SK-N-SH (cell line): ENCODE measurements at regions not wholly inside any gene's neighbourhood (a gene's known extent, or its start where the extent isn't known, plus 50 kb on each side); places are given as distances from the start of the nearest gene placed in this dataset.

Experiments used
- CTCF ChIA-PET: fragments of 300-600, 350-600 bp; formaldehyde crosslinking; extraction: SDS; loops from one replicate; lab custom pipeline; 2021; lab: Yijun Ruan, JAX
- POLR2A ChIA-PET: fragments of 350-600 bp; sonication (Branson Sonifier 250); formaldehyde crosslinking; extraction: SDS; loops from one replicate; lab custom pipeline; 2020; ENCODE audit warnings: antibody characterized with exemption, inconsistent platforms; lab: Yijun Ruan, JAX
- DNase-seq: peaks from one replicate; pipeline ENCODE4 v3.0.0; 2012
- H2AFZ ChIP-seq: fragments of 200-600 bp; sonication (generic); 2 replicates; pipeline ENCODE4 v1.8.1; 2016; ENCODE audit warnings: antibody characterized with exemption, mild to moderate bottlenecking, low read depth
- H3F3A ChIP-seq: fragments of 200-600 bp; sonication (generic); replicated peaks from 2 replicates; pipeline ENCODE3; 2016; ENCODE audit warnings: antibody characterized with exemption, mild to moderate bottlenecking; ENCODE audit not compliant: insufficient read depth
- H3K27ac ChIP-seq, 2 experiments: fragments of 200-500 bp in 1 of 2; fragments of 200-600 bp in 1 of 2; sonication (Bioruptor generic) in 1 of 2; sonication (generic), shearing (Covaris generic) in 1 of 2; 2 replicates each; pipeline versions ENCODE4 v1.5.1 to v1.6.1; 2014 to 2016; ENCODE audit warnings: low read depth in 2 of 2, inconsistent platforms in 1 of 2, low read length in 1 of 2, mild to moderate bottlenecking in 1 of 2, mixed read lengths in 1 of 2
- H3K27me3 ChIP-seq: fragments of 200-600 bp; sonication (generic), shearing (Covaris generic); 2 replicates; pipeline ENCODE4 v1.6.1; 2016; ENCODE audit warnings: mixed run types; ENCODE audit not compliant: insufficient read depth
- H3K36me3 ChIP-seq, 2 experiments: fragments of 200-500 bp in 1 of 2; fragments of 200-600 bp in 1 of 2; sonication (Bioruptor generic) in 1 of 2; sonication (generic) in 1 of 2; replicated peaks in 1 of 2; 2 replicates each; pipeline versions ENCODE3 to v1.5.1; 2014 to 2016; ENCODE audit warnings: low read length in 1 of 2, mild to moderate bottlenecking in 1 of 2; ENCODE audit not compliant: insufficient read depth in 2 of 2, control insufficient read depth in 1 of 2
- H3K4me1 ChIP-seq, 2 experiments: fragments of 200-500 bp in 1 of 2; fragments of 200-600 bp in 1 of 2; sonication (Bioruptor generic) in 1 of 2; sonication (generic), shearing (Covaris generic) in 1 of 2; 2 replicates each; pipeline versions ENCODE4 v1.5.1 to v1.6.1; 2014 to 2016; ENCODE audit warnings: low read depth in 1 of 2, low read length in 1 of 2, mixed run types in 1 of 2; ENCODE audit not compliant: insufficient read depth in 2 of 2, control insufficient read depth in 1 of 2
- H3K4me2 ChIP-seq: fragments of 200-600 bp; sonication (generic), shearing (Covaris generic); 2 replicates; pipeline ENCODE4 v1.6.1; 2017; ENCODE audit warnings: mixed run types
- H3K4me3 ChIP-seq, 2 experiments: fragments of 200-500 bp in 1 of 2; fragments of 200-600 bp in 1 of 2; sonication (Bioruptor generic) in 1 of 2; sonication (generic), shearing (Covaris generic) in 1 of 2; 2 replicates each; pipeline versions ENCODE4 v1.5.1 to v1.8.1; 2014 to 2016; ENCODE audit warnings: low read depth in 2 of 2, inconsistent platforms in 1 of 2, low read length in 1 of 2, mild to moderate bottlenecking in 1 of 2, mixed read lengths in 1 of 2, moderate library complexity in 1 of 2
- H3K79me2 ChIP-seq: fragments of 200-600 bp; sonication (generic); 2 replicates; pipeline ENCODE4 v1.8.1; 2017; ENCODE audit warnings: mild to moderate bottlenecking; ENCODE audit not compliant: insufficient read depth
- H3K9ac ChIP-seq: fragments of 200-600 bp; sonication (generic); 2 replicates; pipeline ENCODE4 v1.6.1; 2017; ENCODE audit warnings: mixed run types
- H3K9me2 ChIP-seq: fragments of 200-600 bp; sonication (generic); 2 replicates; pipeline ENCODE4 v1.6.1; 2017; ENCODE audit warnings: mixed run types
- H3K9me3 ChIP-seq: fragments of 200-600 bp; sonication (generic); 2 replicates; pipeline ENCODE4 v1.6.1; 2017; ENCODE audit warnings: mixed run types, mild to moderate bottlenecking, moderate library complexity
- H4K20me1 ChIP-seq: fragments of 200-600 bp; sonication (generic); 2 replicates; pipeline ENCODE4 v1.6.1; 2017; ENCODE audit warnings: mild to moderate bottlenecking, mixed run types; ENCODE audit not compliant: insufficient read depth
- ELF1 ChIP-seq: IDR thresholded peaks from 2 replicates; pipeline ENCODE4 v1.4.0; 2012
- EP300 ChIP-seq, 2 experiments: IDR thresholded peaks; 2 replicates each; pipeline versions ENCODE4 v1.4.0 to v1.6.1; 2012; ENCODE audit warnings: borderline replicate concordance in 1 of 2, low read depth in 1 of 2, low read length in 1 of 2
- FOSL2 ChIP-seq: IDR thresholded peaks from 2 replicates; pipeline ENCODE4 v1.4.0; 2012; ENCODE audit warnings: low read depth, mild to moderate bottlenecking, moderate library complexity, borderline replicate concordance
- FOXJ3 ChIP-seq: sonication (generic); formaldehyde crosslinking; IDR thresholded peaks from 2 replicates; pipeline ENCODE4 v1.5.1; 2020; ENCODE audit warnings: mild to moderate bottlenecking, missing genetic modification reagents
- FOXM1 ChIP-seq: IDR thresholded peaks from 2 replicates; pipeline ENCODE4 v1.4.0; 2012; ENCODE audit warnings: low read depth, mild to moderate bottlenecking
- IRF3 ChIP-seq: fragments of 150-350 bp; IDR thresholded peaks from 2 replicates; pipeline ENCODE4 v1.6.1; 2016; ENCODE audit warnings: mild to moderate bottlenecking, low read depth, low read length
- JUND ChIP-seq: IDR thresholded peaks from 2 replicates; pipeline ENCODE4 v1.4.0; 2012
- MEF2A ChIP-seq: IDR thresholded peaks from 2 replicates; pipeline ENCODE4 v1.4.0; 2012; ENCODE audit warnings: low read depth, borderline replicate concordance
- MXI1 ChIP-seq: IDR thresholded peaks from 2 replicates; pipeline ENCODE4 v1.6.1; 2012; ENCODE audit warnings: mild to moderate bottlenecking, low read depth, low read length, improper control_type of control experiment
- NFIC ChIP-seq: IDR thresholded peaks from 2 replicates; pipeline ENCODE4 v1.4.0; 2012; ENCODE audit warnings: borderline replicate concordance
- NRF1 ChIP-seq: IDR thresholded peaks from 2 replicates; pipeline ENCODE4 v1.6.1; 2012; ENCODE audit warnings: low read depth, mild to moderate bottlenecking, low read length
- RCOR1 ChIP-seq: fragments of 150-350 bp; IDR thresholded peaks from 2 replicates; pipeline ENCODE4 v1.6.1; 2017; ENCODE audit warnings: antibody characterized with exemption, low read length
- REST ChIP-seq: IDR thresholded peaks from 2 replicates; pipeline ENCODE4 v1.6.1; 2012; ENCODE audit warnings: mild to moderate bottlenecking, low read depth, low read length, moderate library complexity
- RFX5 ChIP-seq: IDR thresholded peaks from 2 replicates; pipeline ENCODE4 v1.6.1; 2012; ENCODE audit warnings: mild to moderate bottlenecking, improper control_type of control experiment, low read length
- SIN3A ChIP-seq: IDR thresholded peaks from 2 replicates; pipeline ENCODE4 v1.6.1; 2012; ENCODE audit warnings: low read depth, mild to moderate bottlenecking, low read length, moderate library complexity, borderline replicate concordance
- TCF12 ChIP-seq: IDR thresholded peaks from 2 replicates; pipeline ENCODE4 v1.4.0; 2012
- TEAD4 ChIP-seq: IDR thresholded peaks from 2 replicates; pipeline ENCODE4 v1.4.0; 2012; ENCODE audit warnings: mild to moderate bottlenecking, borderline replicate concordance; ENCODE audit not compliant: insufficient read depth
- WGBS: methylation state at CpG from one replicate; pipeline ENCODE4 v1.1.6; 2017; ENCODE audit warnings: low lambda C conversion rate; 5-methylcytosine and 5-hydroxymethylcytosine counted together
- TF ChIP-seq, protein P1 (sequence below): fragments of 200-600 bp; sonication (generic); IDR thresholded peaks from 2 replicates; pipeline ENCODE4 v1.6.1; 2017; ENCODE audit warnings: antibody characterized with exemption, mild to moderate bottlenecking, moderate library complexity
- TF ChIP-seq, protein P2 (sequence below): IDR thresholded peaks from 2 replicates; pipeline ENCODE4; 2012

DNA sequence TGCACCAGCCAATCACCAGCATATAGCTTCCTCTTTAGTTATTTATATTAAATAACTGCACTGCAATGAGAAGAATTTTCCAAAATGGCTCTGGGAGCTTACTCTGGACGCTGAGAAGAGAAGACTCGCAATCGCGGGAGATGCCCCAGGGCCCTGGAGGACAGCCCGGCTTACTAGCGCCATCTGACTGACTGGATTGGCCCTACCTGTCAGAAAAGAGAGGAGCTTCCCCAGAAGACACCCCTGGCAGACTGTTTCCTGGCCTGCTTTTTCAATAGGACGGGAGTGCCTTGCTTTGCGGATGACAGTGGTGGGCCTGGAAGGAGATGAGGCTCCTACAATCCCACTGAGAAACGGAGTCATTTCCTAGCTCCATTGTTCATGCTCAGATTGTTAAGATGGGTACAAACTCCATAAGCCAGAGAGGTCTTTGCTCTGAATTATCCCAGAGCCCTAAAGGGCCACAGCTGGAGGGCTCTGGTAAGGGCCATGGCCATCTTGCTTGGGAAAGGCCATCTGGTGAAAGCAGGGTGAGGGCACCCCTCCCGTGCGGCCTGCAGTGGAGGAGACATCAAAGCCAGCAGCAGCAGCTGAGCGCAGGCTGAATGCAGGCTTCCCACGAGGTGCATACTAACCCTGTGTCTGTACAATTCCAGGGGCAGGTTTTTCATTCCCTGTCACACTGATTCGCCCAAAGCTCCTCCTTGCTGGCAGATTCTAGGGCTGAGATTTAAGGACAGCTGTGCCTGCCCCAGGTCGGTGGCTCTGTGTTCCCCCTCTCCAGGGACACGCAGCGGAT is 92.1 kb downstream of the GALR1 start:
- no peak overlapping the region for H3K9ac ChIP-seq
- no peaks in the 10 kb centered on the region for H4K20me1 ChIP-seq
- H3K27ac ChIP-seq, result no peak overlapping the region
- H3K9me2 ChIP-seq, result no peaks in the 10 kb centered on the region
- no peaks in the 10 kb centered on the region for H3K9me3 ChIP-seq
- CTCF ChIA-PET, result interaction anchor here (0.6 kb wide), 1 partner anchor 69 kb away, joined by 4 read pairs; no protein-coding TSS in a partner anchor
- no peak for DNase-seq
- peaks cover 0 to 2% of the 10 kb centered on the region in 2 experiments; a peak in 1 of 4 replicates for H3K4me1 ChIP-seq
- 48% methylated on average over 17 of the region's 17 CpGs for WGBS
- no peak overlapping the region for H3K4me3 ChIP-seq
- H3K36me3 ChIP-seq, result no peaks in the 10 kb centered on the region
- H3K27me3 ChIP-seq, result no peaks in the 10 kb centered on the region
- POLR2A ChIA-PET, result no interaction called here
- H2AFZ ChIP-seq, result no peak overlapping the region
- H3F3A ChIP-seq, result no peaks in the 10 kb centered on the region
- H3K79me2 ChIP-seq, result no peaks in the 10 kb centered on the region
- H3K4me2 ChIP-seq, result no peak overlapping the region
- TF ChIP-seq RFX5 (no peak), MXI1 (no peak), EP300 (IDR thresholded peaks at IDR 0.05; ENCODE audit: borderline replicate concordance in 1 of 2, low read depth in 1 of 2, low read length in 1 of 2) (no peak), FOSL2 (no peak), JUND (no peak), FOXJ3 (CRISPR knock-in tag) (no peak), NFIC (no peak), SIN3A (no peak), REST (no peak), MEF2A (no peak), TCF12 (no peak), IRF3 (no peak), RCOR1 (no peak), NRF1 (no peak), ELF1 (no peak), TEAD4 (no peak), FOXM1 (no peak)
- TF ChIP-seq, protein P1, sequence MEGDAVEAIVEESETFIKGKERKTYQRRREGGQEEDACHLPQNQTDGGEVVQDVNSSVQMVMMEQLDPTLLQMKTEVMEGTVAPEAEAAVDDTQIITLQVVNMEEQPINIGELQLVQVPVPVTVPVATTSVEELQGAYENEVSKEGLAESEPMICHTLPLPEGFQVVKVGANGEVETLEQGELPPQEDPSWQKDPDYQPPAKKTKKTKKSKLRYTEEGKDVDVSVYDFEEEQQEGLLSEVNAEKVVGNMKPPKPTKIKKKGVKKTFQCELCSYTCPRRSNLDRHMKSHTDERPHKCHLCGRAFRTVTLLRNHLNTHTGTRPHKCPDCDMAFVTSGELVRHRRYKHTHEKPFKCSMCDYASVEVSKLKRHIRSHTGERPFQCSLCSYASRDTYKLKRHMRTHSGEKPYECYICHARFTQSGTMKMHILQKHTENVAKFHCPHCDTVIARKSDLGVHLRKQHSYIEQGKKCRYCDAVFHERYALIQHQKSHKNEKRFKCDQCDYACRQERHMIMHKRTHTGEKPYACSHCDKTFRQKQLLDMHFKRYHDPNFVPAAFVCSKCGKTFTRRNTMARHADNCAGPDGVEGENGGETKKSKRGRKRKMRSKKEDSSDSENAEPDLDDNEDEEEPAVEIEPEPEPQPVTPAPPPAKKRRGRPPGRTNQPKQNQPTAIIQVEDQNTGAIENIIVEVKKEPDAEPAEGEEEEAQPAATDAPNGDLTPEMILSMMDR, result no peak
- TF ChIP-seq, protein P2, sequence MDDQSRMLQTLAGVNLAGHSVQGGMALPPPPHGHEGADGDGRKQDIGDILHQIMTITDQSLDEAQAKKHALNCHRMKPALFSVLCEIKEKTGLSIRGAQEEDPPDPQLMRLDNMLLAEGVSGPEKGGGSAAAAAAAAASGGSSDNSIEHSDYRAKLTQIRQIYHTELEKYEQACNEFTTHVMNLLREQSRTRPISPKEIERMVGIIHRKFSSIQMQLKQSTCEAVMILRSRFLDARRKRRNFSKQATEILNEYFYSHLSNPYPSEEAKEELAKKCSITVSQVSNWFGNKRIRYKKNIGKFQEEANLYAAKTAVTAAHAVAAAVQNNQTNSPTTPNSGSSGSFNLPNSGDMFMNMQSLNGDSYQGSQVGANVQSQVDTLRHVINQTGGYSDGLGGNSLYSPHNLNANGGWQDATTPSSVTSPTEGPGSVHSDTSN, result no peak
